ENCODE measurements at regions not wholly inside any gene's neighbourhood (a gene's known extent, or its start where the extent isn't known, plus 50 kb on each side); places are given as distances from the start of the nearest gene placed in this dataset.

GRCh38 chr11:45023065-45023365 is 72.3 kb upstream of the TP53I11 start:
- intact Hi-C loops (cut with DNase I; ENCODE audit: low total_unique reads) (no loop called here), in situ Hi-C loops (cut with MboI; ENCODE audit: low pct_ligation_motif_present in 1 of 4, low pct_unique_long_range_greater_than_20kb in 1 of 4, low sequenced_read_pairs in 3 of 4) (loop anchor here in 1 of 4 donors (5.0 kb wide), 1 partner anchor 49 kb away; no protein-coding TSS in a partner anchor)
- Histone ChIP-seq H3K27ac (no peak overlapping the region), H3K4me1 (peaks cover 0 to 15% (median 0%) of the 10 kb centered on the region in 4 donors), H3K36me3 (no peaks in the 10 kb centered on the region), H3K4me3 (no peak overlapping the region), H3K27me3 (no peaks in the 10 kb centered on the region), H3K9me3 (no peaks in the 10 kb centered on the region)
- 70% methylated on average over 5 of the region's 5 CpGs; no CpG with 5 or more reads in 1 of the 2 donors for WGBS, 2 donors (ENCODE audit: low coverage in 1 of 2)
- TF ChIP-seq CTCF (IDR thresholded peaks at IDR 0.05) = no peak
- no peak for TF ChIP-seq POLR2AphosphoS5 (IDR thresholded peaks at IDR 0.05)
- no peak for TF ChIP-seq POLR2A (IDR thresholded peaks at IDR 0.05)
- no peak for TF ChIP-seq EP300 (IDR thresholded peaks at IDR 0.05; ENCODE audit: low read depth)
- no peak for DNase-seq

- TF ChIP-seq POLR2A (IDR thresholded peaks at IDR 0.05) (no peak), POLR2AphosphoS5 (IDR thresholded peaks at IDR 0.05) (no peak), CTCF (IDR thresholded peaks at IDR 0.05) (no peak), EP300 (IDR thresholded peaks at IDR 0.05; ENCODE audit: low read depth) (no peak)
- H3K9me3 ChIP-seq = no peaks in the 10 kb centered on the region
- no peaks in the 10 kb centered on the region for H3K36me3 ChIP-seq
- no peak overlapping the region for H3K4me3 ChIP-seq
- in situ Hi-C loops (cut with MboI; ENCODE audit: low pct_ligation_motif_present in 1 of 4, low pct_unique_long_range_greater_than_20kb in 1 of 4, low sequenced_read_pairs in 3 of 4) = loop anchor here in 1 of 4 donors (5.0 kb wide), 1 partner anchor 48 kb away; no protein-coding TSS in a partner anchor
- H3K4me1 ChIP-seq = peaks cover 0 to 15% (median 0%) of the 10 kb centered on the region in 4 donors
- DNase-seq = no peak
- H3K27me3 ChIP-seq = no peaks in the 10 kb centered on the region
- 60 to 83% methylated on average over 2 to 4 of the region's 4 CpGs for WGBS, 2 donors (ENCODE audit: low coverage in 1 of 2)
- H3K27ac ChIP-seq = no peak overlapping the region
- intact Hi-C loops (cut with DNase I; ENCODE audit: low total_unique reads) = no loop called here
Measured at GRCh38 chr11:45024316-45024715, 73.6 kb upstream of the TP53I11 start.

GRCh38 chr11:45024846-45025588 is 74.3 kb upstream of the TP53I11 start:
- in situ Hi-C loops (cut with MboI; ENCODE audit: low pct_ligation_motif_present in 1 of 4, low pct_unique_long_range_greater_than_20kb in 1 of 4, low sequenced_read_pairs in 3 of 4) = loop anchor here in 1 of 4 donors (5.0 kb wide), 1 partner anchor 47 kb away; no protein-coding TSS in a partner anchor
- 90 to 100% methylated on average over 3 to 4 of the region's 4 CpGs for WGBS, 2 donors (ENCODE audit: low coverage in 1 of 2)
- no peak overlapping the region for H3K4me3 ChIP-seq
- DNase-seq = no peak
- peaks cover 0 to 15% (median 0%) of the 10 kb centered on the region in 4 donors for H3K4me1 ChIP-seq
- intact Hi-C loops (cut with DNase I; ENCODE audit: low total_unique reads) = no loop called here
- no peak overlapping the region for H3K27ac ChIP-seq
- H3K36me3 ChIP-seq = no peaks in the 10 kb centered on the region
- no peaks in the 10 kb centered on the region for H3K9me3 ChIP-seq
- no peaks in the 10 kb centered on the region for H3K27me3 ChIP-seq
- no peak for TF ChIP-seq POLR2A (IDR thresholded peaks at IDR 0.05)

- DNase-seq = peak; percentile 27
- Histone ChIP-seq H3K36me3 (no peaks in the 10 kb centered on the region), H3K27me3 (no peaks in the 10 kb centered on the region), H3K27ac (no peak overlapping the region), H3K4me1 (peaks cover 0 to 11% (median 0%) of the 10 kb centered on the region in 4 donors), H3K4me3 (no peak overlapping the region), H3K9me3 (no peaks in the 10 kb centered on the region)
- TF ChIP-seq CTCF (IDR thresholded peaks at IDR 0.05) (no peak), POLR2AphosphoS5 (IDR thresholded peaks at IDR 0.05) (no peak), POLR2A (IDR thresholded peaks at IDR 0.05) (no peak), EP300 (IDR thresholded peaks at IDR 0.05; ENCODE audit: low read depth) (no peak)
- in situ Hi-C loops (cut with MboI; ENCODE audit: low pct_ligation_motif_present in 1 of 4, low pct_unique_long_range_greater_than_20kb in 1 of 4, low sequenced_read_pairs in 3 of 4) (no loop called here), intact Hi-C loops (cut with DNase I; ENCODE audit: low total_unique reads) (no loop called here)
- WGBS, 2 donors (ENCODE audit: low coverage in 1 of 2) = 61 to 100% methylated on average over 1 to 11 of the region's 12 CpGs
Measured at GRCh38 chr11:45025716-45026492, 75.2 kb upstream of the TP53I11 start.
